ENCODE measurements at regions not wholly inside any gene's neighbourhood (a gene's known extent, or its start where the extent isn't known, plus 50 kb on each side); places are given as distances from the start of the nearest gene placed in this dataset.

GRCh38 chr9:18350036-18350435, 123.9 kb upstream of the ADAMTSL1 start:
- DNase-seq (ENCODE audit: low spot score) = no peak

- DNase-seq (ENCODE audit: low spot score) = no peak
These were observed 122.9 kb upstream of the ADAMTSL1 start for GRCh38 chr9:18350995-18351595.

- DNase-seq (ENCODE audit: low spot score) = no peak
These were observed 121.2 kb upstream of the ADAMTSL1 start for GRCh38 chr9:18352711-18353110.

- DNase-seq (ENCODE audit: low spot score) = no peak
These were observed 120.5 kb upstream of the ADAMTSL1 start for GRCh38 chr9:18353473-18353872.

GRCh38 chr9:18357321-18357720, 116.6 kb upstream of the ADAMTSL1 start:
- DNase-seq (ENCODE audit: low spot score) = no peak

DNA sequence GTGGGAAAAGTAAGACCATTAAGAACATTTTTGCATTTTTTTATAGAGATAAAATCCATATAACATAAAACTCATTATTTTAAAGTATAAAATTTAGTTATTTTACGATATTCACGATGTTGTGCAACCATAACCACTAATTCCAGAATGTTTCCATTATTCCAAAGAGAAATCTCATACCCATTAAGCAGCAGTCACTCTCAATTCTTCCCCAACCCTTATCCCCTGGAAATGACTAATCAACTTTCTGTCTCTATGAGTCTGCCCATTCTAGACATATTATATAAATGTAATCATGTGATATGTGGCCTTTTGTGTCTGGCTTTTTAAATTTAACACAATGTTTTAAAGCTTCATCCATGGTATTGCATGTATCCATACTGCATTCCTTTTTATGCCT, 115.6 kb upstream of the ADAMTSL1 start:
- DNase-seq (ENCODE audit: low spot score) = no peak

- DNase-seq (ENCODE audit: low spot score) = no peak
These were observed 114.6 kb upstream of the ADAMTSL1 start for GRCh38 chr9:18359335-18359734.

- DNase-seq (ENCODE audit: low spot score) = no peak
These were observed 113.9 kb upstream of the ADAMTSL1 start for GRCh38 chr9:18360005-18360404.

DNA sequence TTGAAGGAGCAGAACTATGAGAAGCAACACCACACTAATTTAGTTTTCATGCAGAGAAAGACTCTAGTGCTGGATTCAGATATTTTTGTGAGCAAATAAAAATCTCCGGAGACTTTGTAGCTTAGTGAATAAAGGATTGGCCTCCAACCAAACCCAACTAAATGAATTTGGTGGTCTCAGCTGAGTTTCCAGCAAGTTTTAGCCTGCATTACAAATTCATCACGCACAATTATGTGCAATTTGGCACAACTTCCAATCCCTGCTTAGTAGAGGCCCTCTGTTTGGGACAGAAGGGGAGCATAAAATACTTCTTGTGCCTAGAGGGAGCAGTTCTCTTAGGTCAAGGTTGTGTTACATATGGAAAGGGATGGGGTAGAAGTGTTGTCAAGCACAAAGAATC, 112.3 kb upstream of the ADAMTSL1 start:
- DNase-seq (ENCODE audit: low spot score) = no peak

DNA sequence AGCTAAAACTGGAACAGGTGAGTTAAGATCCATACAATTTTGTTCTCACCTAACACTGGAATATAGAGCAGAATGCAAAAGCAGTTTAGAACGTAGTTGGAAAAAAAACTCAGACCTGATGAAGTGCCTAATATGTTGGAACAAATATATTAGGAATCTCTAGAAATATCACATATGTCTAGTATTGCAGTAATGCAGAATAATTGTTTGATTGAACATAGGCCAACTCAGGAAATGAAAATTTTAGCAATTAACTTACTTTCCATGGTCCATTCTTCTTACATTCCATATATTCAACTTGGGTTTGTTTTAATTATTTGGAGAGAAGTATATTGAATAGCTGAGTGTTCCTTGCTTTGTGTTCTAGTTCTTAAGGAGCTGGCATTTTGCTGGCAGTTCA, 111.8 kb upstream of the ADAMTSL1 start:
- DNase-seq (ENCODE audit: low spot score) = no peak

GRCh38 chr9:18362901-18363685, 110.9 kb upstream of the ADAMTSL1 start:
- no peak for DNase-seq (ENCODE audit: low spot score)

DNA sequence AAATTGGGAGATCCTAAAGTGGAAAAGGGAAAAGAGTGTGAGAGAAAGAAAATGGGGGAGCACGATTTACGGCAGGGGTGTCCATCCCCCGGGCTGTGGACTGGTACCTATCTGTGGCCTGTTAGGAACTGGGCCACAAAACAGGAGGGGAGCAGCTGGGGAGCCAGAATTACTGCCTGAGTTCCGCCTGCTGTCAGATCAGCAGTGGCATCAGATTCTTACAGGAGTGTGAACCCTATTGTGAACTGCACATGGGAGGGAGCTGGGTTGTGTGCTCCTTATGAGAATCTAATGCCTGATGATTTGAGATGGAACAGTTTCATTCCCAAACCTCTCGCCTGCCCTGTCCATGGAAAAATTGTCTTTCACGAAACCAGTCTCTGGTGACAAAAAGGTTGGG, 108.3 kb upstream of the ADAMTSL1 start:
- DNase-seq (ENCODE audit: low spot score) = no peak

GRCh38 chr9:18366184-18366583, 107.8 kb upstream of the ADAMTSL1 start:
- DNase-seq (ENCODE audit: low spot score) = no peak

DNA sequence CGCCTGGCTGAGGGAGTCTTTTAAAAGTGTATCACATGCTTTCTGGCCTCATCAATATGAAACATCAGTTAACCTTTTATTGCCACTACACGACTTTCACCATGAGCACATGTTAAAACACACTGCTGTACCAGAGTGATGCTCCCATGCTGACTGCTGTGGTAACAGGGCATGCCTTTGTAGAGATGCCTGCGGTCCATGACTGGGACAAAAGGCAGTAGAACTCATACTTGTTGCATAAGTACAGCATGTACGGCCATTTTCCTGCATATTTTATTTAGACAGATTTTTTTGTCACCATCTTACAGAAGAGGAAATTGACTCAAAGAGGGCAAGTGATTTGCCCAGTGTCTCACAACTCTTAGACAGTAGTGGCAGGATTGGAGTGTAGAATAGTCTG, 105.7 kb upstream of the ADAMTSL1 start:
- no peak for DNase-seq (ENCODE audit: low spot score)

GRCh38 chr9:18371141-18371540, 102.8 kb upstream of the ADAMTSL1 start:
- no peak for DNase-seq (ENCODE audit: low spot score)

DNA sequence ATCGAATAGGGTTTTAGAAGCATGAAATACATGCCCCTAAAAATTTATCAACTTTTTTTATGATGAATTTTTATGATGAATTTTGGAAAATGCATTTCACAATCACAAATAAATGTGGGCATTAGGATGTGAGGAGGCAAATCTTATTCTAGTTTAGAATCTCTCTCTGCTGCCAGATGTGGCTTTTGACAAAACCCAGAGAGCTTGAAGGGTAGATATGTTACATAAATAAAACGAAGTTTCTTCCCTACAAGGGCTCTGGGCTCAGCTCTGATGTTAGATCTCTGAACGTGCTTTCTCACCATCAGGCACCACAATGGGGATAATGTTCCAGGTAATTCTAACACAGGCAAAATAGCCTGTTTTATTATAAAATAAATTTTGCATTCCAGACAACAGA, 102.3 kb upstream of the ADAMTSL1 start:
- DNase-seq (ENCODE audit: low spot score) = no peak

DNA sequence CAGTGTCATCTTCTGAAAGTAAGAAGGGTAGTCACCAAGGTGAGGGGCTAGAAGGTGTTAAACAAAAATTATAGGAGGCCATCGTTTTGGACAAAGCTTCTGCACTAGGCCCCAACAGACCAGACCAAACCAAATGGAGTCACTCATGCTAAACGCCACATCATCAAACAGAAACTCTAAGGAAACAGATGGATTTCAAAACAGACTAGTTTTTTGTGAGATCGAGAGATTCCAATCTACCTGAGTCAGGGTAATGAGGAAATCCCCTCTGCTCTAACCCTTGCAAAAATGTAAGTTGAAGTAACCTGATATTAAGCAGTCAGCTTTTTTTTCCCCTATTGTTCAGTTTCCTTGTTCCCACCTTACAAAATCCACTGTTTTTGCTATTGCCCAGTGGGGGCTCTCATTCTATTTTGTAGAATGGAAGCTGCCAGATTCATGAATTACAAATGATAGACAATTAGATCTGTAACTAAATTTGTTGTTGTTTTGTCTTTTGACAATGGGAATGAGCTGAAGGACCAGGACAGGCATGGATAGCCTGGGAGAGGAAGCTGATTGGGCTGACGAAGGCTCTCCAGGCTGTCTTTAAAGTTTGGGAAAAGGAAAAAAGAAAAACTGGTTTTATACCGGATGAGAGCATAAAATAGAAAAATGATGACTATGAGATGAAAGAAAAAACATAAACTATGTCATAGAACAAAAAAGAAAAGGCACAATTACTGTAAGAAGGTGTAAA, 94.7 kb upstream of the ADAMTSL1 start:
- DNase-seq (ENCODE audit: low spot score) = no peak

DNA sequence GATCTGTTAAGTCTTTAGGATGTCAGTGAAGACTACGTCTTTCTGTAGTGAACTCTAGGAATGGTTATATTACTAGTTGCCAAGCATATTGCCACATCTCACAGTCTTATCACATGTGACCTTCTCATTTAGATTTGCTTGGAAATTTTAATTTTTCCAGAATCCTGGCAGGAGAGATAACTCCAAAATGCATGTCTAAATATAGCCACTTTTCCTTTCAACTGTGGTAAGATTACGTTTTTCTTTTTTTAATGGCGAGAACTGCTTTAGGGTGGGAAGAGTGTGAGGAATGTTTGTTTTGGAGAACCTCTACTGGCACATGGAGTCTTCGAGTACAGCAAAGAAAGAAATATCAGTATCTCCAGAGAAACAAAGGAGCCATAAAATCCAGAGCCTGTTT, 91.7 kb upstream of the ADAMTSL1 start:
- no peak for DNase-seq (ENCODE audit: low spot score)

GRCh38 chr9:18384066-18384465, 89.9 kb upstream of the ADAMTSL1 start:
- DNase-seq (ENCODE audit: low spot score) = no peak

DNA sequence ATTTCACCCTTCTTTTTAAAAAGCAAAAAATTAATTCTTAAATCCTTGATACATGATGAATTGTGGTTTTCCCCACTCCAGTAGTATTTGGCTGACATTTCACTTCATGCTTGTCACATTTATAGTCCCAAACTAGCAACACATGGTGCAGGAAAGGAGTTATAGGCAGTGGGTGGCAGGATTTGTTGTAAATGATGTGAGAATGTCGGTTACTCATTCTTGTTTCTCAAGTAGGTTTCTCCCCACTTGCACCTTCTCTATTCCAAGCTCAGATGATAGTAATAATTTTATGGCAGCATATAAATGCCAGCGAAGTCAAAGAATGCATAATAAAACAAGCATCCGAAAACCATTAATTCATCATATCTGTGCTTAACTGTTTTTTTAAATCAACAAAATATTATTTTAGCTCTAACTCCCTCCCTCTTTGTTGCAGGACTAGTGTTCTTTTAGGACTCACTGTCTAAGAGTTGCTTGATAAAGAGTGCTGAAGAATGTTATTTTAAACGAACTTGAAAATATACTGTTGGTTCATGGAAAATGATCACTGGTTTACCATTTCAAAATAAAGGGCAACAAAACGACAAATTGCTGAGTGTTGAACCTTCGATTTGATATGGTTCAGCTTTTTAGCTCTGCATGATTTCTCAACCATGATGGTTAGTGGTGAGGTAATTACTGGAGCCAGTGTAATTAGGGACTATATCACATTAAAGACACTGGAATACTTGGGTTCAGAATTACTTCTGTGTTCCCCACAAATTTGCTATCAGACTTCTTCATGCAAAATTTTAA, 88.1 kb upstream of the ADAMTSL1 start:
- DNase-seq (ENCODE audit: low spot score) = no peak

DNA sequence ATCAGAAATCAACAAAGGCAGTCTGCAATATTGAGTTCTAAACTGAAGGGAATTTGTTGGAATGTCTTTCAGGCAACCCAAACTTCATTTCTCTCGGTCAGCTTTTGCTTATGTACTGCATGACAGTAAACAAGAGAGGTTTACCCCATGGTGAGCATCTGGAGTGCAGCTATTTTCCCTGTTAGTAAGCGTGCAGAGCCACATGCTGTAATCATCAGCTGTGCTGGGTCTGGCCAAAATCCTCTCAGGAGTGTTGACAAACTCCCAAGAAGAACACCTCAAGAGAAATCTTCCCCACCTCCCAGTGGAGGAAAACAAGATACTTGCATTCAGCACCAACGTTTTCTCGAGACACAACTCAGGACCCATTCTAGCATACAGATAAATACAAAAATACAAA, 83.6 kb upstream of the ADAMTSL1 start:
- no peak for DNase-seq (ENCODE audit: low spot score)

- DNase-seq (ENCODE audit: low spot score) = no peak
These were observed 80.4 kb upstream of the ADAMTSL1 start for GRCh38 chr9:18393340-18394130.
